ENCODE measurements at regions not wholly inside any gene's neighbourhood (a gene's known extent, or its start where the extent isn't known, plus 50 kb on each side); places are given as distances from the start of the nearest gene placed in this dataset.

DNA sequence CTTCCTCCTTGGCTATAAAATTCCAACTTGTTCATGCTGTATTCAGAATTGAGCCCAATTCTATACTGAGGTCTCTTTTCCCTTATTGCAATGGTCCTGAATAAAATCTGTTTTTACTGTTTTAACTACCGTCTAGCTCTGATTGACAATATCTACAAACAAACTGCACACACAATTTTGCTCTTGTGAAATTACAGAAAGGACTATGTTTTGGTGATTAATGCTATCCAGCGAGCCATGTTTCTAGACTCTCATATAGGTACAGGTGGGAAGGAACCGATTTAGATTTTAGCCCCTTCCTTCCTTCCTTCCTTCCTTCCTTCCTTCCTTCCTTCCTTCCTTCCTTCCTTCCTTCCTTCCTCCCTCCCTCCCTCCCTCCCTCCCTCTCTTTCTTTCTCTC lies 254.4 kb downstream of the SLC4A3 start:
- no peak overlapping the region for H3K4me3 ChIP-seq (ENCODE audit: low read length)
- no peaks in the 10 kb centered on the region for H3K27me3 ChIP-seq (ENCODE audit: insufficient read depth, low read depth, low read length)
- H3K36me3 ChIP-seq (ENCODE audit: insufficient read depth, low read length), result no peaks in the 10 kb centered on the region
- no peaks in the 10 kb centered on the region for H3K9me2 ChIP-seq (ENCODE audit: insufficient read depth, low read length)
- no peak overlapping the region for H3K27ac ChIP-seq (ENCODE audit: low read length)
- no peak for TF ChIP-seq SMC3 (conservative IDR thresholded peaks at IDR 0.05; ENCODE audit: poor library complexity)
- no peak for TF ChIP-seq RAD21 (conservative IDR thresholded peaks at IDR 0.05)
- TF ChIP-seq EZH2 (IDR thresholded peaks at IDR 0.05; ENCODE audit: borderline replicate concordance, insufficient read depth, low read length, poor library complexity, severe bottlenecking), result no peak
- TF ChIP-seq, protein P1, sequence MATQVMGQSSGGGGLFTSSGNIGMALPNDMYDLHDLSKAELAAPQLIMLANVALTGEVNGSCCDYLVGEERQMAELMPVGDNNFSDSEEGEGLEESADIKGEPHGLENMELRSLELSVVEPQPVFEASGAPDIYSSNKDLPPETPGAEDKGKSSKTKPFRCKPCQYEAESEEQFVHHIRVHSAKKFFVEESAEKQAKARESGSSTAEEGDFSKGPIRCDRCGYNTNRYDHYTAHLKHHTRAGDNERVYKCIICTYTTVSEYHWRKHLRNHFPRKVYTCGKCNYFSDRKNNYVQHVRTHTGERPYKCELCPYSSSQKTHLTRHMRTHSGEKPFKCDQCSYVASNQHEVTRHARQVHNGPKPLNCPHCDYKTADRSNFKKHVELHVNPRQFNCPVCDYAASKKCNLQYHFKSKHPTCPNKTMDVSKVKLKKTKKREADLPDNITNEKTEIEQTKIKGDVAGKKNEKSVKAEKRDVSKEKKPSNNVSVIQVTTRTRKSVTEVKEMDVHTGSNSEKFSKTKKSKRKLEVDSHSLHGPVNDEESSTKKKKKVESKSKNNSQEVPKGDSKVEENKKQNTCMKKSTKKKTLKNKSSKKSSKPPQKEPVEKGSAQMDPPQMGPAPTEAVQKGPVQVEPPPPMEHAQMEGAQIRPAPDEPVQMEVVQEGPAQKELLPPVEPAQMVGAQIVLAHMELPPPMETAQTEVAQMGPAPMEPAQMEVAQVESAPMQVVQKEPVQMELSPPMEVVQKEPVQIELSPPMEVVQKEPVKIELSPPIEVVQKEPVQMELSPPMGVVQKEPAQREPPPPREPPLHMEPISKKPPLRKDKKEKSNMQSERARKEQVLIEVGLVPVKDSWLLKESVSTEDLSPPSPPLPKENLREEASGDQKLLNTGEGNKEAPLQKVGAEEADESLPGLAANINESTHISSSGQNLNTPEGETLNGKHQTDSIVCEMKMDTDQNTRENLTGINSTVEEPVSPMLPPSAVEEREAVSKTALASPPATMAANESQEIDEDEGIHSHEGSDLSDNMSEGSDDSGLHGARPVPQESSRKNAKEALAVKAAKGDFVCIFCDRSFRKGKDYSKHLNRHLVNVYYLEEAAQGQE (IDR thresholded peaks at IDR 0.05; ENCODE audit: borderline replicate concordance), result no peak
- TF ChIP-seq, protein P2, sequence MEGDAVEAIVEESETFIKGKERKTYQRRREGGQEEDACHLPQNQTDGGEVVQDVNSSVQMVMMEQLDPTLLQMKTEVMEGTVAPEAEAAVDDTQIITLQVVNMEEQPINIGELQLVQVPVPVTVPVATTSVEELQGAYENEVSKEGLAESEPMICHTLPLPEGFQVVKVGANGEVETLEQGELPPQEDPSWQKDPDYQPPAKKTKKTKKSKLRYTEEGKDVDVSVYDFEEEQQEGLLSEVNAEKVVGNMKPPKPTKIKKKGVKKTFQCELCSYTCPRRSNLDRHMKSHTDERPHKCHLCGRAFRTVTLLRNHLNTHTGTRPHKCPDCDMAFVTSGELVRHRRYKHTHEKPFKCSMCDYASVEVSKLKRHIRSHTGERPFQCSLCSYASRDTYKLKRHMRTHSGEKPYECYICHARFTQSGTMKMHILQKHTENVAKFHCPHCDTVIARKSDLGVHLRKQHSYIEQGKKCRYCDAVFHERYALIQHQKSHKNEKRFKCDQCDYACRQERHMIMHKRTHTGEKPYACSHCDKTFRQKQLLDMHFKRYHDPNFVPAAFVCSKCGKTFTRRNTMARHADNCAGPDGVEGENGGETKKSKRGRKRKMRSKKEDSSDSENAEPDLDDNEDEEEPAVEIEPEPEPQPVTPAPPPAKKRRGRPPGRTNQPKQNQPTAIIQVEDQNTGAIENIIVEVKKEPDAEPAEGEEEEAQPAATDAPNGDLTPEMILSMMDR (IDR thresholded peaks at IDR 0.05; ENCODE audit: poor library complexity, severe bottlenecking), result no peak
- TF ChIP-seq EP300 (conservative IDR thresholded peaks at IDR 0.05; ENCODE audit: poor library complexity, severe bottlenecking), result no peak
- no peak for TF ChIP-seq POLR2AphosphoS5 (IDR thresholded peaks at IDR 0.05)
- no peak for TF ChIP-seq TAF1 (IDR thresholded peaks at IDR 0.05; ENCODE audit: low read depth)
- no peak for TF ChIP-seq MXI1 (conservative IDR thresholded peaks at IDR 0.05; ENCODE audit: poor library complexity, severe bottlenecking)
- no peaks in the 10 kb centered on the region for H3K79me2 ChIP-seq (replicated peaks; ENCODE audit: insufficient read depth, low read length)
- H2AFZ ChIP-seq (ENCODE audit: low read depth, low read length), result no peak overlapping the region
- no peak overlapping the region for H3K4me2 ChIP-seq (ENCODE audit: low read length)
- H3F3A ChIP-seq (ENCODE audit: insufficient read depth, low read length, poor library complexity, severe bottlenecking), result no peaks in the 10 kb centered on the region
- H3K9me3 ChIP-seq (ENCODE audit: low read length), result no peaks in the 10 kb centered on the region
- no peak overlapping the region for H3K9ac ChIP-seq (ENCODE audit: low read length)
- no peaks in the 10 kb centered on the region for H4K20me1 ChIP-seq (ENCODE audit: insufficient read depth)

DNA sequence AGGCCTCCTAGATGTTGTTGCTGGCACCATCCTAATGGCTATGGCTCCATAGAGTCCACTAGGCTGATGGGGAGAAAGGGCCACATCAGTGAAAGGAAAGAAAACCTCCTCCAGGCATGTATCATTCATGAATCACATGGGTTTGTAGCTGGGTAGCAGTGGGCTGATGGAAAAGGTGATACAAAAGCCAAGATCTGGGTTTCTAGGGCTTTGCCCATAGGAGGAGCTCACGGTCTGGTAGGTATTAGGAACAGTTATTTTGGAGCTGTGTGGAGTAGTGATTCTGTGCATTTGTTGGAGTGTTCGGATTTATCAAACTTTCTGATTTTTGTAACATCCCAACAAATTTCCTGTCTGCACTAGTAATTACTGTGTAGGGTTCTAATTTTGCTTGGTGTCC lies 259.2 kb downstream of the SLC4A3 start:
- TF ChIP-seq SMC3 (conservative IDR thresholded peaks at IDR 0.05; ENCODE audit: poor library complexity), result no peak
- TF ChIP-seq, protein P2 (IDR thresholded peaks at IDR 0.05; ENCODE audit: poor library complexity, severe bottlenecking), result peak; percentile 26
- Histone ChIP-seq H3K4me3 (ENCODE audit: low read length) (no peak overlapping the region), H2AFZ (ENCODE audit: low read depth, low read length) (no peak overlapping the region), H3K79me2 (replicated peaks; ENCODE audit: insufficient read depth, low read length) (no peaks in the 10 kb centered on the region), H3K9ac (ENCODE audit: low read length) (no peak overlapping the region), H3K36me3 (ENCODE audit: insufficient read depth, low read length) (no peaks in the 10 kb centered on the region), H3K9me3 (ENCODE audit: low read length) (no peaks in the 10 kb centered on the region), H3K27me3 (ENCODE audit: insufficient read depth, low read depth, low read length) (no peaks in the 10 kb centered on the region), H3K27ac (ENCODE audit: low read length) (no peak overlapping the region), H3F3A (ENCODE audit: insufficient read depth, low read length, poor library complexity, severe bottlenecking) (no peaks in the 10 kb centered on the region), H3K9me2 (ENCODE audit: insufficient read depth, low read length) (no peaks in the 10 kb centered on the region), H4K20me1 (ENCODE audit: insufficient read depth) (no peaks in the 10 kb centered on the region), H3K4me2 (ENCODE audit: low read length) (no peak overlapping the region)
